AG04449 (cell line): ENCODE measurements at regions not wholly inside any gene's neighbourhood (a gene's known extent, or its start where the extent isn't known, plus 50 kb on each side); places are given as distances from the start of the nearest gene placed in this dataset.

Experiments
- CTCF ChIA-PET: fragments of 350-600 bp; formaldehyde crosslinking; extraction: SDS; loops from one replicate; lab custom pipeline; 2021; ENCODE audit warnings: antibody characterized with exemption; lab: Yijun Ruan, JAX
- POLR2A ChIA-PET: fragments of 400-600, 350-600 bp; formaldehyde crosslinking; extraction: SDS; loops from one replicate; lab custom pipeline; 2020; ENCODE audit warnings: antibody characterized with exemption, inconsistent platforms; lab: Yijun Ruan, JAX
- DNase-seq: peaks from one replicate; pipeline ENCODE4 v3.0.0-alpha.2; 2010; ENCODE audit warnings: low read depth, low spot score
- H3K4me3 ChIP-seq: 2 replicates; pipeline ENCODE4 v1.5.1; 2011; ENCODE audit warnings: low read depth, mild to moderate bottlenecking, control low read depth, low read length
- CTCF ChIP-seq: IDR thresholded peaks from one replicate; pipeline ENCODE4 v1.5.1; 2011; ENCODE audit warnings: mild to moderate bottlenecking, moderate library complexity, low read length, control low read depth, inconsistent platforms; ENCODE audit not compliant: insufficient read depth; ENCODE audit errors: missing control alignments

- CTCF ChIA-PET = interaction anchor here (0.7 to 2.9 kb wide), 3 partner anchors 8 to 210 kb away, joined by 4 to 8 read pairs (median 4); no protein-coding TSS in a partner anchor
Measured at GRCh38 chr17:27389542-27390140, 66.6 kb upstream of the KSR1 start.

GRCh38 chr17:27390540-27390939 lies 65.7 kb upstream of the KSR1 start:
- POLR2A ChIA-PET = no interaction called here

More at GRCh38 chr17:27389542-27390140, 66.6 kb upstream of the KSR1 start:
- no peak overlapping the region for H3K4me3 ChIP-seq
- POLR2A ChIA-PET = no interaction called here
- TF ChIP-seq CTCF = no peak
- no peak for DNase-seq

GRCh38 chr17:27391427-27391826 lies 64.8 kb upstream of the KSR1 start:
- DNase-seq = no peak
- CTCF ChIA-PET = interaction anchor here (0.5 kb wide), 1 partner anchor 13 kb away, joined by 3 read pairs; no protein-coding TSS in a partner anchor
- TF ChIP-seq CTCF = no peak
- H3K4me3 ChIP-seq = no peak overlapping the region
- POLR2A ChIA-PET = no interaction called here

More at GRCh38 chr17:27390540-27390939, 65.7 kb upstream of the KSR1 start:
- no peak for DNase-seq
- H3K4me3 ChIP-seq = no peak overlapping the region
- CTCF ChIA-PET = interaction anchor here (1.4 kb wide), 1 partner anchor 11 kb away, joined by 4 read pairs; no protein-coding TSS in a partner anchor
- TF ChIP-seq CTCF = no peak

- no peak overlapping the region for H3K4me3 ChIP-seq
- no peak for DNase-seq
- CTCF ChIA-PET = interaction anchor here (0.6 to 1.1 kb wide), 2 partner anchors 11 to 206 kb away, joined by 3 read pairs; no protein-coding TSS in a partner anchor
- POLR2A ChIA-PET = no interaction called here
- TF ChIP-seq CTCF = no peak
Measured at GRCh38 chr17:27396045-27396444, 60.2 kb upstream of the KSR1 start.

- DNase-seq = no peak
- ChIA-PET POLR2A (no interaction called here), CTCF (interaction anchor here (1.1 kb wide), 2 partner anchors 181 to 207 kb away, joined by 3 read pairs; no protein-coding TSS in a partner anchor)
- TF ChIP-seq CTCF = no peak
- no peak overlapping the region for H3K4me3 ChIP-seq
Measured at GRCh38 chr17:27396941-27397340, 59.3 kb upstream of the KSR1 start.

GRCh38 chr17:27398691-27399090 lies 57.6 kb upstream of the KSR1 start:
- no peak for DNase-seq

More at GRCh38 chr17:27398691-27399090, 57.6 kb upstream of the KSR1 start:
- ChIA-PET POLR2A (no interaction called here), CTCF (interaction anchor here (1.1 to 1.2 kb wide), 2 partner anchors 9 to 17 kb away, joined by 3 read pairs; no protein-coding TSS in a partner anchor)
- TF ChIP-seq CTCF = no peak
- no peak overlapping the region for H3K4me3 ChIP-seq
